ENCODE measurements at regions not wholly inside any gene's neighbourhood (a gene's known extent, or its start where the extent isn't known, plus 50 kb on each side); places are given as distances from the start of the nearest gene placed in this dataset.
"Not testable (repeated sequence)": the region's sequence is repeated elsewhere in the genome, so short reads cannot be mapped to it uniquely, and the experiment has no call there.

DNA sequence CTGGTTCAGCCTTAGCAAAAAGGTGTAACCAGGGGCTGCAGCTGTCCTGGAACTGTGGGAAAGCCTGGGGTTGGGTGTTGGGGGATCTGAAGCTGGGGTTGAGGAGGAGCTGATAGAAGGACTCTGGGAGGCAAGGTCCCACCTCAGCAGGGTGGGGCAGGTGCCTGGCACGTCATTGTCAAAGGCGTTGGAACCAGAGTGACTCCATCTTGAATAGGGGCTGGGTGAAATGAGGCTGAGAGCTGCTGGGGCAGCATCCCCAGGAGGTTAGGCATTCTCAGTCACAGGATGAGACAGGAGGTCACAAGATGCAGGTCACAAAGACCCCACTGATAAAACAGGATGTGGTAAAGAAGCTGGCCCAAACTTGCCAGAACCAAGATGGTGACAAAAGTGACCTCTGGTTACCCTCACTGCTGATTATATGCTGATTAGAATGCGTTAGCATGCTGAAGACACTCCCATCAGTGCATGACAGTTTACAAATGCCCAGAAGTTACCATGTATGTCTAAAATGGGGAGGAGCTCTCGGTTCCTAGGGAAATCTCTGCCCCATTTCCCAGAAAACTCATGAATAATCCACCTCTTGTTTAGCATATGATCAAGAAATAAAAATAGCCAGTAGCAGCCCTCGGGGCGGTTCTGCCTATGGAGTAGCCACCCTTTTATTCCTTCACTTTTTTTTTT lies 85.4 kb downstream of the IER5 start:
- no peak for DNase-seq

DNA sequence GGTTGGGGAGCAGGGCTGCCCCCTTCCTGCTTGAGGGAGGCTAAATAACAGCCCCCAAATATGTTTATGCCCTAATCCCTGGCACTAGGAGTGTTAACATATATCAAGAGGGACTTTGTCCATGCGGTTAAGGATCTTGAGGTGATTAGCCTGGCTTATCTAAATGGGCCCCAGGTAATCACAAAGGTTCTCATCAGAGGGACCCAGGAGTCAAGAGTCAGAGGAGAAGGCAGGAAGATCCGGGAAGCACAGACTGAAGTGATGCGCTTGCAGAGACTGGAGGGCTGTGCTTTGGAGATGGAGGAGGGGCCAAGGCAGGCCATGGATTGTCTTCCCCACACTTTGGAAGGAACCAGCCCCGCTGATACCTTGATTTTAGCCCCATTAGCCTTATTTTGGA lies 86.4 kb downstream of the IER5 start:
- DNase-seq, result no peak

DNA sequence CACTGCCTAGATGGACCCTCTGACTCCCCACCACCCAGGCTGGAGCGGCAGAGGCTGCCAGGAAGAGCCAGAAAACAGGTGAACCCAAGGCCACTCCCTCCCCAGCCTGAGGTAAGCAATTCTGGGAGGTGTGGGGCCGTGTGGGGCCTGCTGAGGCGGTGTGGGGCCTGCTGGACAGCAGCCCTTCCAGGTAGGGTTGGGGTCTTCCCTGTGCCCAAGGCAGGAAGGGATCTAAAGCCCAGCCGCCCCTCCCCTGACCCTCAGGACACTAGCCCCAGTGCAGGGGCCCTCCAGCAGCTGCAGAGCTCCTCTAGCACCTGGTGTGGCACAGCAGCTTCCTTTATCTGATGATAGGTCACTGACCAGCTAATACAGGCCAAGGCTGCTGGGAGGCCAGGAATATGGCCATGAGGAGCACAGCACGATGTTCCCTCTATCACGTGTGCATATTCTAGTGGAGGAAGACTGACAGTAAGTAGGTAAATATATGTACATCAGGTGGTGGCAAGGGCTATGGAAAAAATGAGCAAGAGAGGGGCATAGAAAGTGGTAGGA lies 86.9 kb downstream of the IER5 start:
- no peak for DNase-seq

DNA sequence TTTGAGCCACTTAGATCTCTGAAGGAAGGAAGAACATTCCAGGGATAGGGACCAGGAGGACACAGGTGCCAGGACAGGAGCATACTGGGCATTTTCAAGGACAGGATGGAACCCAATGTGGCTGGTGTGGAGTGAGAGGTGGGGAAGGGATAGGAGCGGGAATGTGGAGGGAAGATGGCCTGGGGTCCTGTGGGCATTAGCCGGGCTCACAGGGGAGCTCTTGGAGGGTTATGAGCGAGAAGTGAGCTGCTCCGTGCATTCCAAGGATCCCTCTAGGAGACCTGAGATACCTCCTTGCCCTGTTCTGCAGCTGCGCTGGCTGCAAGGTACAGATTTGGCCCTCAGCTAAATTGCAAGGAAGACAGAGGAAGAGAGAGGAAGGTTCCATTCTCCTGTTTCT lies 87.5 kb downstream of the IER5 start:
- no peak for DNase-seq

DNA sequence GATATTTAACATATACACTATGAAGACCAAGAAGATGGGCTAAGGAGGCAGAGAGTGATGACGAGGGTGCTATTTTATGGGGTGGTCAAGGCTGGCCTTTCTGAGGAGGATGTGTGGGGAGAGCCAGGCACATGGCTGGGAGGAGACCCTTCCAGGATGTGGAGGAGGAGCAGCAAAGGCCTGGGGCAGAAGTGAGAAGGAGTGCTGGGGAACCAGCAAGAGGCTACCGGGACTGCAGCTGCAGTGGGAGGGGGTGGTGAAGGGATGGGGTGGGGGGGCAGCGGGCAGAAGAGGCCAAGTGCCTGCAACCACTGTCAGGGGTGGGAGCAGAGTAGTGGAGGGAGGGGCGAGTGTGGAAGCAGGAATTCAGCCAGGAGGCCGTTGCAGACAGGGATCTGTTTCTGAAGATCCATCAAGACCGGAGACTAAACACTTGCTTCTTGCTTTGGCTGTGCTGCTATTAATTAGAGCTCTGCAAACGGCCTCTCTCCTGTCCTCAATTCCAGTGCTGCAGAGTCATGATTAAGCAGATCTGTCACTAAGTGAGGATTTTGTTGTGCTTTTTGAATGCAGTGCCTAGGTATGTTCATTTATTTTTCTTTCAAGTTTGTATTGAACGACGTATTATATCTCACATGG lies 89.9 kb downstream of the IER5 start:
- DNase-seq, result no peak

DNA sequence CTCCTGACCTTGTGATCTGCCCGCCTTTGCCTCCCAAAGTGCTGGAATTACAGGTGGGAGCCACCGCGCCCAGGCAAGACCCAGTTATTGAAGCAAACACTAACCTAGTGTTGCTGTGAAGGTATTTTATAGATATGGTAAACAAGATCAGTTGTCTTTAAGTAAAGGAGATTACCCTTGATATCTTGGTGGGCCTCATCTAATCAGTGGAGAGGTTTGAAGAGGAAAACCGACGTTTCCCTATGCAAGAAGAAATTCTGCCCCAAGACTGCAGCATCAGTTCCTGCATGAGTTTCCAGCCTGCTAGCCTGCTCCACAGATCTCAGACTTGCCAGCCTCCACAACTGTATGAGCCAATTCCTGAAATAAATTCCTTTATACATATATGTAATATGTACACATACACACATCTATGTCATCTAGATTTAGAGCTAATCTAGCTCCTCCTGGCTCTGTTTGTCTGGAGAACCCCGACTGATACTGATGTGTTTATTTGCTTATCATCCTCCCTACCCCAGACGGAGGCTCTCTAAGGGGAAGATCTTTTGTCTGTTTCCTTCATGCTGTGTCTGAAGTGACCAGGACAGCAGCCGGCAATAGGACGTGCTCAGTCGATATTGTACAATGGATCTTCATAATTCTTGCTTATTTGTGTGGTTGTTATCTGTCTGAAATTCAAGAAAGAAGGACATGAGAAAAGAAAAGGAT lies 90.9 kb downstream of the IER5 start:
- DNase-seq, result no peak

DNA sequence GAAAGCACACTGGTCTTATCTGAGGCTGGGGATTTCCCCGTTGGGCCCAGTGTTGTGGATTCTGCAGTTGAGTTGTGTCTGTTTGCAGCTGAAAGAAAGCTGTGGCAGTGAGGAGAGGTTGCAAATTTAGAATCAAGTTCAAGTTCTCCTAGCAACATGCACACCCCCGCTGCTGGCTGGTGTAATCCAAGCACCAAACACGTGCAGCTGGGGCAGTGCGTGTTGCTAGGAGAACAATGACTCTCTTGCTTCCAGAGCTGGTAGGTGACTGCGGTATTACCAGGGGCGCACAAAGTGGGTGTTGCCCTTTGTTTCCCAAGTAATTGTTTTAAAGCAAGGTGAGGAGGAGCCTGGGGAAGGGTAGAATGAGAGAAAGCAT lies 91.5 kb downstream of the IER5 start:
- peak; percentile 73 for DNase-seq

DNA sequence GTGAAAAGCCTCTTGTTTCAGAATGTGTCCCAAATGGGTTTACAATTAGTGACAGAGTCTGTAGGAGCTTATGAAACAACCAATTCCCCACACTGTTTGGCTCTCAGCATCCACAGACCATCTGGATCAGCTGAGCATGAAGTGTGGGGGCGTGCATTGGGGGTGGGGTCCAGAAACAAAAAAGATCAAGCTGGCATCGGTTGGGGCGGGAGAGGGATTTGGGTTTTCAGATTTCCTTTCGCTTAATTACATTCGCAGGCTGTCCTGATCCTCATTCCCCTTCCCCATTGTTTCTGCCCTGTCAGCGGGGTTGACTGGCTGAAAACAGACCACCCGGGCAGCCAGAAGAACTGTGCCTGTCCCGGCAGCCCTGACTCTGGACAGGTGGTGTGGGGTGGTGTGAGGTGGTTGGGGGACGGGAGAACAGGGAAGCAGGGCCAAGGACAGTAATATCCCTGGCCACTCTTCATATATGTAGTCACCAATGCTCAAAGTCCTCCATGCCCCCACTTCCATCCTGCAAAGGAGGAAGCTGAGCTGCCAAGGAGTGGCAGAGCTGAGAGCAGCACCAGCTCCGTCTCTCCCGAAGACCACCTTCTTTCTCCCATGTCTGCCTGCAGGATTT lies 92.0 kb downstream of the IER5 start:
- DNase-seq, result no peak

DNA sequence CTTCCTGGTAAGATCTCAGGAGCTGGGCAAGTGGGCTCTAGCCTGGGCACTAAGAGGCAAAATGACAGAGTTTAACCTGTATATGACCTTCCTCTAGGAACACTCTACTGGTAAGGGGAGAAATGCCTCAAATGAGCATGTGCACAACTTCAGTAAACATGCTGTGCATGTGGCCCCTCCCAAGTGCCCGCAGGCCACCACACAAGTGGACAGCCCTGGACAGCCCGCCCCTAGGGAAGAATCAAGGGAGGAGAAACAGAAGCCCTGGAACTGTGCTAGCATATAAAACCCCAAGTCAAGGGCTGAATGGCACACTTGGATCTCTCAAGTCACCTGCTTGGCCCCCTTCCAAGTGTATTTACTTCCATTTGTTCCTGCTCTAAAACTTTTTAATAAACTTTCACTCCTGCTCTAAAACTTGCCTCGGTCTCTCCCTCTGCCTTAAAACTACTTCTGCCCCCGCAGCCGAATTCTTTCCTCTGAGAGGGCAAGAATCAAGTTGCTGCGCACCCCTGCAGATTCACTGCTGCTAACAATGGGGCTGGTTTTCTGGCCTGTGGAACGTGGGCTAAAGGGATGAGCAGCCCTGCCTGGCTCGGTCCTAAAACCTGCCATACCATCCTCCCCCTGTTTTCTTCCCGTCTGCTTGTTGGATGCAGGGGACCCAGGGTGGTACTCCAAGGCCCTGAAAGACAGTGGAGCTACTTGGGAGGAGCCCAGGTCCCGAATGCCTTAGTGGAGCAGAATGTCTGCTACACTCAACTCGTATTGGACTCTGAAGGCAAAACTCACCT lies 93.5 kb downstream of the IER5 start:
- no peak for DNase-seq

DNA sequence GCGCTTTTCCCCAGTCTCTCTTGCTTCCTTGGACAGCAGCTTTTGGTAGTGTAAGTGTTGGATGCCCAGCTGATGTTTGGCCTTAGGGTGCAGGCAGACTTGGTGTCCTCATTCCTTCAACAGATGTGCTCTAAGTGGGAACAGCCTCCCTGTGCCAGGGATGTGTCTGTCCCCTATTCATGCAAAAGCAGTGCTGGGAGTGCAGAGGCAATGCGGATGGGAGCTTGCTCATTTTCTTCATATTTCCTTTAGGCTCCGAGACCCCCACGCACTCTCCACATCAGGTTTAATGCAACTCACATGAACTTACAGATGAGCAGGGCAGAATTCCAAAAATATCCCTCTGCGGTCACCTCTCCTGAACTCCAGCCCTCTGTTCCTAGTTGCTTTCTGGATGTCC lies 96.1 kb downstream of the IER5 start:
- no peak for DNase-seq

DNA sequence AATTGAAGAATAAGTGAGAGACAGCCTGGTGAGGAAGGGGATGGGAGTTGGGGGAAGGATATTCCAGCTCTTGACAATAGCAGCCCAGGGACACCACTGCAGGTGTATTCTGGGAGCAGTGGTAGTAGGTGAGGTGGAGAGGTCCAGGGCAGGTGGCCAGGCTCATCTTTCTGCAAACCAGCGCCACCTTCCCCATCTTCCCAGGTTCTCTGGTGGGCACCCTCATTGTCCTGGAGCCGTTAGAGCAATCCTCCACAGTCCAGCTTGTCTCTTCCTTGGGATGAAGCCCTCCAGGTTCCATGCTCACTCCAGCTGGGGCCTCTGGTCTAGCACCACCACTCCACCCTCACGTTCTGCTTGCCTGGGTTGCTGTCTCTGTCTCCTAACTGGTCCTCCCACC lies 97.0 kb downstream of the IER5 start:
- no peak for DNase-seq

DNA sequence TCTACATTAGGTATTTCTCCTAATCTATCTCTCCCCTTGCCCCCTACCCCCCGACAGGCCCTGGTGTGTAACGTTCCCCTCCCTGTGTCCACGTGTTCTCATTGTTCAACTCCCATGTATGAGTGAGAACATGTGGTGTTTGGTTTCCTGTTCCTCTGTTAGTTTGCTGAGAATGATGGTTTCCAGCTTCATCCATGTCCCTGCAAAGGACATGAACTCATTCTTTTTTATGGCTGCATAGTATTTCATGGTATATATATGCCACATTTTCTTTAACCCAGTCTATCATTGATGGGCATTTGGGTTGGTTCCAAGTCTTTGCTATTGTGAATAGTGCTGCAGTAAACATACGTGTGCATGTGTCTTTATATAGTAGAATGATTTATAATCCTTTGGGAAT lies 97.6 kb downstream of the IER5 start:
- not testable (repeated sequence) for DNase-seq

DNA sequence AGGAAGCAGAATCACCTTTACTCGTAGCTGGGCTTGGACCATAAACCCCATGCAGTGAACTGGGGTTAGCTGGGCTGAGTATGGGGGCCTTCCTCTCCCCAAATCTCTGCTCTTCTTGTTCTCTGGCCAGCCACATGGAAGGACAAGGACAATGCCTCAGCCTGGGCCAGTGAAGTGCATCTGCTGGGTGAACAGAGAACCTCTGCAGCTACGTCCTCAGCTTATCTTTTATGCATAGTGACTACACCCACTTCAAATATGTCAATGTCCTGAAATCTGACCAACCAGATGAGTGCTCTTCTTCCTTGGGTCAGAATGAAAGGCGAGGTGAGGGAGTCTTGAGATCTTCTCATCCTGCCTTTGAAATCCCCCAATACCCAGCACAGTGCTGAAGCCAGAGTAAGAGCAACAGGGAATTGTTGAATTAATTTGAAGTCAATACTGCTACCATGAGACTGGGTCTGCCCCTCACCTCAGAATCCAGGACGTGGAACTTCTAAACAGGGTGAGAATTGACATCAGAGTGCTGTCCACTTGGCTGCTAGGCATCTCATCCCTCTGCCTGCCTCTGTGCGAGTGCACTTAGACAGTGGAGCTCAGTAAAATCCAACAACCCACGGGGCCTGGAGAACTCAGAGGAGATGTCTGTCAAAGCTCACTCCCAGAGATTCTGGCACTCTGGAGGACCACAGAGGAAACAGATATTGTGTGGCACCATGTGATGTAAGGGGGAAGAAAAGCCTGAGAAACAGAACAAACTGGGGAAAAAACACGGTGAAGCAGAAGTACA lies 99.0 kb downstream of the IER5 start:
- no peak for DNase-seq

DNA sequence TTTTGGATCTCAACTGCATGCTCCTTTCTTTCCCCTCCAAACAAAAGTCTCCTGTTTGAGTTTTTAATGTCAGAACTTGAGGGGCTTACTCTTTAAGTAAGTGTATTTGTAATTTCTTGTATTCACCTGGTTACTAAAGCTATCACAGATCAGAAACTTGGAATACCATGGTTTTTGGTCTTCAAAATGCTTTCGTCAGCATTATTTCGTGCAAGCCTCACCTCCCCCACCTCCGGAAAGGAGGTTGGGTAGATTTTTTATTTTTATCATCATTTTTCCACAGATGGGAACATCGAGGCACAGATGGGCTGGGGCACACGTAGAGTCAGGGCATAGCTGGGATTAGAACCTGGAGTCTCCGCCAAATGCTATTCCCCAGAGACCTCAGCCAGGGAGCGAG lies 100.7 kb downstream of the IER5 start:
- no peak for DNase-seq

DNA sequence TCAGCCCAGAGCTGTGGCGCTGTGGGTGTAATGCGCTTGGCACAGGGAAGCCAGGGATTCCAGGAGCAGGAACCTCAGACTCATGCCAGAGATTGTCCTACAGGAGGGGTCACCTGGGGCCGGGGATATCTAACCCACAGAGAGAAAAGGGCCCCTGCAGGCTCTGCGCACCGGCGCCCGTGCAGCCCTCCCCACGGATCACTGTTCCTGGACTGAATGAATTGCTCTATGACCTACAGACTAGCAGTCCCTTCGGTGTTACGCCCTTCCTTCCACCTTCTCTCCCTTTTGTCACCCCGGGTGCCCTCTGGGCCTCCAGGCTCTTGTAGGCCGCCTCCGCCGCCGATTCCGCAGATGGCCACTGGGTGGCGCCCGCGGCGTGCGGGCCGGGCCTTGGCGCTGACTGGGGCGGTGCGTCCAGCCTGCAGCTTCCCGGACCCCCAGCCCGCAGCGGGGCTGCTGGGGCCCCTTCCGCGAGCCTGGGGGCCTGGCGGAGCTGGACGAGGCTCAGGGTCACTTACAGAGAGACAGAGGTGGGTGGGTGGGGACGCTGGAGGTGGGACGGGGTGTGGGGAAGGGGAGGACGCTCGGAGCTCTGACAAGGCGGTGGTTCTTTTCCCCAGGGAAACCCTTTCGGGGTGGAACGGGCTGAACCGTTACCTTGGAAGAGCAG lies 101.3 kb downstream of the IER5 start:
- DNase-seq, result peak; percentile 69

DNA sequence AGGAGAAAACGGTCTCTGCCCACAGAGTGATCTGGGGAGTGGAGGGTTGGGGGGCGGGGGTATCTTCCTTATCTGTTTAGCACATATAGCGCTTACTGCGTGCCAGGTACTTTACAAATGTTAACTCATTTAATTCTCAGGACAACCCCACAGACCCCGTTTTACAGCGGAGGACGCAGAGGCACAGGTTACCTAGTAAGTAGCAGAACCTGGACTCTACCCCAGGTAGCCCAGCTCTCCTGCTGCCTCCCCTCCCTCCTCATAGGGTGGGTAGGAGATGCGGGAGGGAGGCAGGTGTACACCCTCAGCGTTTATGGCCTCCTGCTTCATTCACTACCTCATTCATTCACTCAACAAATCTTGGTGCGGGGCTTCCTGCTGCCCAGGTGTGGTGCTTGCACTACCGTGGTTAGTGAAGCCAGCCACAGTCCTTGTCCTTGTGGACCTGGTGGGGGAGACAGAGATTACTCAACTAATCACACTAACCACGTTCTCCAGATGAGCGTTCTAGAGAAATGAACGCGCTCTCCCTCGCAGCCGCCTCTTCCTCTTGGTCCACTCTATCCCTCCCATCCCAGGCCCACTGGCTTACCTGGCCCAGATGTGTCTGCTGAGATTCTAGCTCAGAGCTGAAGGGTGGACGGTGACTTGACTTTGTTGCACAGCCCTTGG lies 102.0 kb downstream of the IER5 start:
- peak; percentile 23 for DNase-seq

DNA sequence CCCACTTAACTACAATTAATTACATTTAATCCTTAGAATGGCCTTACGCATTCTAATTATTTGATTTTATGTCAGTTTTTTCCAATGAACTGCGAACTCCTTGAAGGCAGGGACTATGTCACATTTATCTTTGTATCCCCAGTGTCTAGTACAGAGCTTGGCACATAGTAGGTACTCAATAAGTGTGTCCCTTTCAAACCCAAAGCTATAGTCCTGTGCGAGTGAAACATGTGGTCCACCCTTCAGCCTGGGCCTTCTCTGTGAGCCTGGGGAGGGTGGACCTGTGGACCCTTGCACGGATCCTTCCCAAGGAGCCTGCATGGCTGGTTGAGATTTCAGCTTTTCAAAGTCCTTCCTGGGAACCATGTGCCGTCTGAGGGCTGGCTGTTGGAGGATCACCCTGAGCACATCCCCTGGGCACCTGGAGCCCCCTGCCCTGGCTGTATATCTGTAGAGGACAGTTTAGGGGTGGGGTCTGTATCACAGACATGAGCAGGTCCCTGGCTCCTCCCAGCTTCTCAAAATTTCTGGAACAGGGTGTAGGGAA lies 103.1 kb downstream of the IER5 start:
- no peak for DNase-seq

DNA sequence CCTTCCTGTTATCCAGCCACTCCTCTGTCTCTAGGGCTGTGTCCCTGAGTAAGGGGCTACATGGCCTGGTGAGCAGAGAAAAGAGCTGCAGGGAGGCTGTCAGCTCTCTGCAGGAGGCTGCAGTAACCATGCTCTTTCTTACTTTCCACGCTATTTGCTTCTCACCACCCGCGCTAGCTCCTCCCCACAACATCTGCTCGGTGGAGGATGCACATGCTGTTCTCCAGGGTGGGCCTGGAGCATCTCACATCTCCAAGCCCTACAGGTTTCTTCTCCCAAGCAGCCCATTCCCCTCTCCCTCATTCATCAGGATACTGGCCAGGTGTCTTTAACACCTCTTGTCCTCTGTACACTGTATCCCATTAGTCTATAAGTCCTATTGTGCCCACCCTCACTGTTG lies 103.8 kb downstream of the IER5 start:
- no peak for DNase-seq

DNA sequence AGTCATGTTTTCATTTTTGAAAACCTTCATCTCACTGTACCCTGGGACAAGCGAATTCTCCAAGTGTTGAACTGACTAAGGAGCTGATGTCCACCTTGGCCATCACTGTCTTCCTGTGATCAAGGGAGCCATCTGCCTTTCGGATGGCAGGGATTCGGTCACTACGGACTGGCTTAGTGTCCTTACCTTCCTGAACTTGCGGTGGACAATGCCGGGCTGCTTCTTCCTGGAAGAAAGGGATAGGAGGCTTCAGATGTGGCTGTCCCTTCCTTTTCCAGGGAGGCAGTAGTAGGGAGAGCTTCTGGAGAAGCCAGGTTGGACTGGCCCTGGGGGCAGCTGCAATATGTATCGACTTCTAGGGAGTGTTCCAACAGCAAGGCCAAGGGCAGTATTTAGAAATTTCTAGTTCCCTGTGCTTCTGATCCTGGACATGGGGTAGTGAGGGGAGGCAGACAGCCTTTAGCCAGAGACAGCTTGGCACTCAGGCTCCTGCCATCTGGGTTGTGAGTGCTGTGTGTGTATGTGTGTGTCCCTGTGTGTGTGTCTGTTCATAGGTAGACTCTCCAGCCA lies 114.6 kb downstream of the IER5 start:
- no peak for DNase-seq

DNA sequence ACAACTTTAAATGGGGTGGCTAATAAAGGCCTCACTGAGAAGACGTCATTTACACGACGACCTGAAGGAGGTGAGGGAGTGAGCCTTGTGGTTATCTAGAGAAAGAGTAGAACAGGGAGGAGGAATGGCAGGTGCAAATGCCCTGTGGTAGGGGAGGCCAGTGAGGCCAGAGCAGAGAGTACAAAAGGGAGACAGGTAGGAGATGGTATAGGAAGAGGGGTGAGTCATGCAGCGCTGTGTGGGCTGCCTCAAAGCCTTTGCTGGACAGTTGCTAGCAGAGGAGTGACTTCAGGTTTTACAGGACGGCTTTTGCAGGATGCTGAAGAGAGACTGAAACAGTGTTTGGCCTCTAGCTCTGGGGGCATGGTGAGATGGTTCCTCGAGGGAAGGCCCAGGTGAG lies 116.0 kb downstream of the IER5 start:
- DNase-seq, result no peak

Data from DMS153 (cell line).